ENCODE measurements at regions not wholly inside any gene's neighbourhood (a gene's known extent, or its start where the extent isn't known, plus 50 kb on each side); places are given as distances from the start of the nearest gene placed in this dataset.

DNA sequence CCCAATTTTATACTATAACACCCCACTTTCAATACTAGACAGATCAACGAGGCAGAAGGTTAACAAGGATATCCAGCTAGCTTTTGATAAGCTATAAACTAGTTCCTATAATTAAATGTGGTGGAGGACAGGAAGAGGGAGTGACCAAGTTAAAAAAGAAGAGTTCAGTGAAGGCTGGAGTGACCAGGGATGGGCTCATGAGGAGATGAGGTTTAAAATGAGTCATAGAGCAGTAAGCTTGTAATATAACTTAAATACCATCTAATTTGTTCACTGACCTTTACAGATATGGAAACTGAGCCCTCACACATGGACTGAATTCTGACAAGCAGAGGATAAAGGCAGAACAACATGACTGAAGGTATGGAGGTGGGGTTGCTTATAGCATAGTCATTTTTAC, 284.5 kb downstream of the SPATA31D1 start:
- Histone ChIP-seq H3K9me3 (no peaks in the 10 kb centered on the region), H3K4me1 (peaks cover 0 to 4% of the 10 kb centered on the region in 2 donors)
- no peak for DNase-seq (ENCODE audit: low spot score in 2 of 2)

DNA sequence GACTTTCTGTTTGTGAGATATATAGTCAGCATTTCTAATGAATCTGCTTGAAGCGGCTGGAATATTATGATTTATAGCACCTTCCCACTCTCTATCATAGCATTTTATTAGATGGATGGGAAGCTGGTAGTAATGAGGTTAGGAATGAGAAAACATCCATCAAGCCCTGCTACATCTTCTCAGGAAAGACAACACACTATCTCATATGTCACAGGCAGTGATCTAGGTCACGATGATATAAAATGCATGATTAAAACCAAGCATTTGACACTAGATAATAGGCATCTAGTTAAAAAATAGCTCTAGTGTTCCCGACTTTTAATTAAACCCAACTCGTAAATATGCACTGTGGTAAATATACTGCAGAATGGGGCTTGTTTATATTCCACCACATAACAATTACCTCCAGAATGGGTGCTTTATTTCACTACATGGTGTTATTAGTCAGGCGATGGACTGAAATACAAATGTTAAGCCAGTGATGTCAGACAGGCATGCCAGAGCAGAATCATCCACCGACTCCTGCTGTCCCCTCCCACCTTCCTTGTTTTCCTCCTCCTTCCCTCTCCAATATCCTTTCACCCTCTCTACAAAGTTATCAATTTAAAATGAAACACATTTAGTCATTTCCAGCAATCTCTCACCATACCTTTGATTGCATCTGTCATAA, 286.8 kb downstream of the SPATA31D1 start:
- intact Hi-C loops (cut with DNase I; ENCODE audit: low total_unique reads): no loop called here
- Histone ChIP-seq H3K27me3 (no peaks in the 10 kb centered on the region), H3K4me3 (no peak overlapping the region), H3K36me3 (no peaks in the 10 kb centered on the region), H3K9me3 (no peaks in the 10 kb centered on the region), H3K27ac (no peak overlapping the region), H3K4me1 (no peaks in the 10 kb centered on the region)
- no peak for TF ChIP-seq POLR2AphosphoS5 (IDR thresholded peaks at IDR 0.05)
- TF ChIP-seq, protein P1, sequence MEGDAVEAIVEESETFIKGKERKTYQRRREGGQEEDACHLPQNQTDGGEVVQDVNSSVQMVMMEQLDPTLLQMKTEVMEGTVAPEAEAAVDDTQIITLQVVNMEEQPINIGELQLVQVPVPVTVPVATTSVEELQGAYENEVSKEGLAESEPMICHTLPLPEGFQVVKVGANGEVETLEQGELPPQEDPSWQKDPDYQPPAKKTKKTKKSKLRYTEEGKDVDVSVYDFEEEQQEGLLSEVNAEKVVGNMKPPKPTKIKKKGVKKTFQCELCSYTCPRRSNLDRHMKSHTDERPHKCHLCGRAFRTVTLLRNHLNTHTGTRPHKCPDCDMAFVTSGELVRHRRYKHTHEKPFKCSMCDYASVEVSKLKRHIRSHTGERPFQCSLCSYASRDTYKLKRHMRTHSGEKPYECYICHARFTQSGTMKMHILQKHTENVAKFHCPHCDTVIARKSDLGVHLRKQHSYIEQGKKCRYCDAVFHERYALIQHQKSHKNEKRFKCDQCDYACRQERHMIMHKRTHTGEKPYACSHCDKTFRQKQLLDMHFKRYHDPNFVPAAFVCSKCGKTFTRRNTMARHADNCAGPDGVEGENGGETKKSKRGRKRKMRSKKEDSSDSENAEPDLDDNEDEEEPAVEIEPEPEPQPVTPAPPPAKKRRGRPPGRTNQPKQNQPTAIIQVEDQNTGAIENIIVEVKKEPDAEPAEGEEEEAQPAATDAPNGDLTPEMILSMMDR (IDR thresholded peaks at IDR 0.05): no peak
- no peak for TF ChIP-seq POLR2A (IDR thresholded peaks at IDR 0.05)
- DNase-seq (ENCODE audit: low spot score in 2 of 2): no peak

More for the DNA sequence above, 284.5 kb downstream of the SPATA31D1 start:
- Histone ChIP-seq H3K27ac (no peak overlapping the region), H3K36me3 (no peaks in the 10 kb centered on the region), H3K4me3 (no peak overlapping the region), H3K27me3 (no peaks in the 10 kb centered on the region)
- intact Hi-C loops (cut with DNase I; ENCODE audit: low total_unique reads): loop anchor here (5.0 kb wide), 1 partner anchor 49 kb away; no protein-coding TSS in a partner anchor
- TF ChIP-seq POLR2A (IDR thresholded peaks at IDR 0.05): no peak

DNA sequence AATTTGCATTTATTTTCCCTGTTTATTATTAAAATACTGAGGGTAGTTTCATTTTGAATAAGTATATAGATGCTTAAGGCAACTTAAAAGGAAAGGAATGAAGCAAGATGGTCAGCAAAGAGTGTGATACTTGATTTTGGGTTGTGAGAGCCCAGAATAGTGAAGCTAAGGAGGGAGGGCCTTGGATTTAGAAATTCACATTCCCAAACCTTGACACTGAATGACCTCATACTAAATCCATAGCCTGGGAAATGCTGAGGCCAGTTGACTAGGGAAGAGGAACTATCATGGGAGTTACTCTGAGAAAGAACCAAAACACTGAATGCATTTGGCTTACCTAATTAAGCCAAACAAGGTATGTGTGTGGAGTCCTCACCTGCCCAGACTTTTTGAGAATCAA, 292.5 kb downstream of the SPATA31D1 start:
- DNase-seq (ENCODE audit: low spot score in 2 of 2): no peak
- H3K9me3 ChIP-seq: peaks cover 0 to 3% of the 10 kb centered on the region in 2 donors
- no peaks in the 10 kb centered on the region for H3K4me1 ChIP-seq
- H3K4me3 ChIP-seq: no peak overlapping the region
- H3K27me3 ChIP-seq: no peaks in the 10 kb centered on the region
- no peak overlapping the region for H3K27ac ChIP-seq
- H3K36me3 ChIP-seq: no peaks in the 10 kb centered on the region
- intact Hi-C loops (cut with DNase I; ENCODE audit: low total_unique reads): no loop called here
- no peak for TF ChIP-seq POLR2A (IDR thresholded peaks at IDR 0.05)
- TF ChIP-seq POLR2AphosphoS5 (IDR thresholded peaks at IDR 0.05): no peak
- TF ChIP-seq, protein P1 (IDR thresholded peaks at IDR 0.05): no peak

DNA sequence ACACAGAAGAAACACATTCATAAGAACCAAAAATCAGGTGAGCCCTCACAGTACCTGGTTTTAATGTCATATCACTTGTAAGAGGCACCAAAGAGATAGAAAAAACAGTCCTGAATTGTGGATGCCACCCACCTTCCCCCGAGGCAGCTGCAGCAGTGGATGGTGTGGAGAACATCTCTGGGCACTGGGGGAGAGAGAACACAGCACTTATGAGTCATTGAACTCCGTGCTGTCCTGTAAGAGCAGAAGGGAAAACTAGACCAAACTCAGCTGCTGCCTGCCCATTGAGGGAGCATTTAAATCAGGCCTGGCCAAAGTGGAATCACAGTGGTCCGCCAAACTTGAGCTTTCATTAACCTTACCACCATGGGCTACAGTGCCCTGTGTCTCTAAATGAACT, 296.2 kb downstream of the SPATA31D1 start:
- DNase-seq (ENCODE audit: low spot score in 2 of 2): no peak
- intact Hi-C loops (cut with DNase I; ENCODE audit: low total_unique reads): no loop called here

GRCh38 chr9:82295181-82295580, 306.6 kb downstream of the SPATA31D1 start:
- Histone ChIP-seq H3K4me3 (no peak overlapping the region), H3K9me3 (peaks cover 0 to 4% of the 10 kb centered on the region in 2 donors), H3K36me3 (no peaks in the 10 kb centered on the region), H3K4me1 (no peaks in the 10 kb centered on the region), H3K27ac (no peak overlapping the region), H3K27me3 (no peaks in the 10 kb centered on the region)
- intact Hi-C loops (cut with DNase I; ENCODE audit: low total_unique reads): no loop called here
- no peak for DNase-seq (ENCODE audit: low spot score in 2 of 2)
- TF ChIP-seq POLR2AphosphoS5 (IDR thresholded peaks at IDR 0.05): no peak

More for the DNA sequence above, 296.2 kb downstream of the SPATA31D1 start:
- H3K36me3 ChIP-seq: no peaks in the 10 kb centered on the region
- TF ChIP-seq POLR2A (IDR thresholded peaks at IDR 0.05): no peak
- no peak for TF ChIP-seq POLR2AphosphoS5 (IDR thresholded peaks at IDR 0.05)
- TF ChIP-seq, protein P1 (IDR thresholded peaks at IDR 0.05): no peak
- no peak overlapping the region for H3K4me3 ChIP-seq
- no peaks in the 10 kb centered on the region for H3K4me1 ChIP-seq
- no peaks in the 10 kb centered on the region for H3K27me3 ChIP-seq
- H3K27ac ChIP-seq: no peak overlapping the region
- peaks cover 0 to 17% of the 10 kb centered on the region in 2 donors for H3K9me3 ChIP-seq

DNA sequence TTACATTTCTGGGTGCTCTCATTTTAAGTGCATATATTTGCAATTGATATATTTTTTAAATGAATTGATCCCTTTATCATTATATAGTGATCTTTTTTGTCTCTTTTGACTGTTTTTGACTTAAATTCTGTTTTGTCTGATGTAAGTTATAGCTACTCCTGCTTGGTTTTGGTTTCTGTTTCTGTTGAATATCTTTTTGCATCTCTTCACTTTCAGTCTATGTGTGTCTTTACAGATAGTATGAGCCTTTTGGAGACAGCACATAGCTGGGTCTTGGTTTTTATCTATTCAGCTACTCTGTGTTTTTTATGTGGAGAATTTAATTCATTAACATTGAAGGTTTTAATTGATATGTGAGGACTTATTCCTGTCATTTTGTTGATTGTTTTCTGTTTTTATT, 311.3 kb downstream of the SPATA31D1 start:
- intact Hi-C loops (cut with DNase I; ENCODE audit: low total_unique reads): no loop called here

More for the DNA sequence above, 311.3 kb downstream of the SPATA31D1 start:
- H3K9me3 ChIP-seq: peaks cover 0 to 10% of the 10 kb centered on the region in 2 donors
- H3K4me3 ChIP-seq: no peak overlapping the region
- H3K27ac ChIP-seq: no peak overlapping the region
- no peak for DNase-seq (ENCODE audit: low spot score in 2 of 2)
- TF ChIP-seq POLR2A (IDR thresholded peaks at IDR 0.05) (no peak), POLR2AphosphoS5 (IDR thresholded peaks at IDR 0.05) (no peak)
- TF ChIP-seq, protein P1 (IDR thresholded peaks at IDR 0.05): no peak
- no peaks in the 10 kb centered on the region for H3K27me3 ChIP-seq
- no peaks in the 10 kb centered on the region for H3K4me1 ChIP-seq
- H3K36me3 ChIP-seq: no peaks in the 10 kb centered on the region

Data from breast epithelium (tissue), 4 donors.